ENCODE measurements at regions not wholly inside any gene's neighbourhood (a gene's known extent, or its start where the extent isn't known, plus 50 kb on each side); places are given as distances from the start of the nearest gene placed in this dataset.

- H3K4me3 ChIP-seq (replicated peaks; ENCODE audit: insufficient read depth, low read length): no peak overlapping the region
- no peaks in the 10 kb centered on the region for H3K27me3 ChIP-seq (ENCODE audit: insufficient read depth, poor library complexity, severe bottlenecking)
- TF ChIP-seq REST (IDR thresholded peaks at IDR 0.05; ENCODE audit: insufficient replicate concordance, low read depth) (no peak), SPI1 (IDR thresholded peaks at IDR 0.05; ENCODE audit: borderline replicate concordance, low read depth) (no peak), GABPA (IDR thresholded peaks at IDR 0.05; ENCODE audit: low read depth) (no peak), POLR2AphosphoS5 (IDR thresholded peaks at IDR 0.05; ENCODE audit: low read depth) (no peak)
- TF ChIP-seq, protein P1, sequence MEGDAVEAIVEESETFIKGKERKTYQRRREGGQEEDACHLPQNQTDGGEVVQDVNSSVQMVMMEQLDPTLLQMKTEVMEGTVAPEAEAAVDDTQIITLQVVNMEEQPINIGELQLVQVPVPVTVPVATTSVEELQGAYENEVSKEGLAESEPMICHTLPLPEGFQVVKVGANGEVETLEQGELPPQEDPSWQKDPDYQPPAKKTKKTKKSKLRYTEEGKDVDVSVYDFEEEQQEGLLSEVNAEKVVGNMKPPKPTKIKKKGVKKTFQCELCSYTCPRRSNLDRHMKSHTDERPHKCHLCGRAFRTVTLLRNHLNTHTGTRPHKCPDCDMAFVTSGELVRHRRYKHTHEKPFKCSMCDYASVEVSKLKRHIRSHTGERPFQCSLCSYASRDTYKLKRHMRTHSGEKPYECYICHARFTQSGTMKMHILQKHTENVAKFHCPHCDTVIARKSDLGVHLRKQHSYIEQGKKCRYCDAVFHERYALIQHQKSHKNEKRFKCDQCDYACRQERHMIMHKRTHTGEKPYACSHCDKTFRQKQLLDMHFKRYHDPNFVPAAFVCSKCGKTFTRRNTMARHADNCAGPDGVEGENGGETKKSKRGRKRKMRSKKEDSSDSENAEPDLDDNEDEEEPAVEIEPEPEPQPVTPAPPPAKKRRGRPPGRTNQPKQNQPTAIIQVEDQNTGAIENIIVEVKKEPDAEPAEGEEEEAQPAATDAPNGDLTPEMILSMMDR (IDR thresholded peaks at IDR 0.05; ENCODE audit: insufficient read depth, low read length): no peak
- no peak overlapping the region for H3K27ac ChIP-seq (replicated peaks)
- DNase-seq (ENCODE audit: low read depth in 1 of 2, low spot score in 1 of 2): no peak
Observed at GRCh38 chr16:65754820-65755691, 611.4 kb upstream of the CDH5 start.

GRCh38 chr16:65752522-65752844, 614.0 kb upstream of the CDH5 start:
- DNase-seq (ENCODE audit: low read depth in 1 of 2, low spot score in 1 of 2): no peak
- no peaks in the 10 kb centered on the region for H3K27me3 ChIP-seq (ENCODE audit: insufficient read depth, poor library complexity, severe bottlenecking)
- TF ChIP-seq POLR2AphosphoS5 (IDR thresholded peaks at IDR 0.05; ENCODE audit: low read depth): no peak
- TF ChIP-seq, protein P1 (IDR thresholded peaks at IDR 0.05; ENCODE audit: insufficient read depth, low read length): no peak
- TF ChIP-seq REST (IDR thresholded peaks at IDR 0.05; ENCODE audit: insufficient replicate concordance, low read depth): no peak
- TF ChIP-seq SPI1 (IDR thresholded peaks at IDR 0.05; ENCODE audit: borderline replicate concordance, low read depth): no peak
- no peak for TF ChIP-seq GABPA (IDR thresholded peaks at IDR 0.05; ENCODE audit: low read depth)
- no peak overlapping the region for H3K4me3 ChIP-seq (replicated peaks; ENCODE audit: insufficient read depth, low read length)
- no peak overlapping the region for H3K27ac ChIP-seq (replicated peaks)

DNA sequence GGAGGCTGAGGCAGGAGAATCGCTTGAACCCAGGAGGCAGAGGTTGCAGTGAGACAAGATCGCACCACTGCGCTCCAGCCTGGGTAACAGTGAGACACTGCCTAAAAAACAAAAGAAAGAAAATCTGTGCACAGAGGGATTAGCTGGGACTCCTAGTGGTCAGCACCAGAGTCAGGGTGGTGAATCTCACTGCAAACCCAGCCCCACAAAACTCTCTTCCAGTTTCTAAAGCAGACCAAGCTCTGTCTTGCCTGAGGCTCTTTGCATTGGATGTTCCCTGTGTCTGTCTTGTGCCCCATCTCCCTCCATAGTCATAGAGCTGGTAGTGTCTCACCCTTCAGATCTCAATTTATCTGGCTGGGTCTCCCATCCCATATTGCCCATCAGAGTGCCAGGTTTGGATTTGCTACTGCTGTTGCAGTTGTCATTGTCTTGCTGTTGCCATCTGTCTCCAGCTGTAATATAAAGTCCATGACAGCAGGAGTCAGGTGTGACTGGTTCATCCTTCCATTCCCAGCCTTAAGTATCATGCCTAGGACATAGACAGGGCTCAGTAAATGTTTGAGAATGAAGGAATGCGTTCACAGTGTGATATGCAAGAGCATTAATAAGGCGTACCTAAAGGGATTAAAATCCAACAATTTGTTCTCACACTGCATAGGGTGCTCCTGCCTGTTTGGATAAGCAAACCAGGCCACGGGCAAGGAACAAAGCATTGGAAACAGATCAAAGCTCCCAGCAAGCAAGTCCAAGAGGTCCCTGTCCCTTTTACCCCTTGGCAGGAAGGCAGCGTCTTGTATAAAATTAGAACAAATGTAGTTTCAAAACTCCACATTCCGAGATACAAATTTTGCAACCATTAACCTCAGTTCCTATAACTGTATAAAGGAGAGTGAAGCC, 614.6 kb upstream of the CDH5 start:
- DNase-seq (ENCODE audit: low read depth in 1 of 2, low spot score in 1 of 2): no peak
- no peak overlapping the region for H3K27ac ChIP-seq (replicated peaks)
- H3K4me3 ChIP-seq (replicated peaks; ENCODE audit: insufficient read depth, low read length): no peak overlapping the region
- H3K27me3 ChIP-seq (ENCODE audit: insufficient read depth, poor library complexity, severe bottlenecking): no peaks in the 10 kb centered on the region
- TF ChIP-seq GABPA (IDR thresholded peaks at IDR 0.05; ENCODE audit: low read depth): no peak
- no peak for TF ChIP-seq SPI1 (IDR thresholded peaks at IDR 0.05; ENCODE audit: borderline replicate concordance, low read depth)
- TF ChIP-seq, protein P1 (IDR thresholded peaks at IDR 0.05; ENCODE audit: insufficient read depth, low read length): no peak
